Liver (tissue), 7 donors: ENCODE measurements at regions not wholly inside any gene's neighbourhood (a gene's known extent, or its start where the extent isn't known, plus 50 kb on each side); places are given as distances from the start of the nearest gene placed in this dataset.

Experiments used
- DNase-seq: peaks from one replicate; pipeline ENCODE4 v3.0.0-alpha.2; 2017; ENCODE audit warnings: low spot score
- H3K27ac ChIP-seq, 2 donors: one replicate each; pipeline ENCODE4 v1.7.0; 2013; ENCODE audit warnings: inconsistent platforms in 2 of 2, low read length in 2 of 2, control low read depth in 1 of 2, low read depth in 1 of 2, mild to moderate bottlenecking in 1 of 2
- H3K27me3 ChIP-seq, 4 donors: one replicate each; pipeline versions ENCODE4 v1.6.1 to v1.7.0; 2013; ENCODE audit warnings: low read length in 3 of 4, inconsistent platforms in 1 of 4, mild to moderate bottlenecking in 1 of 4, moderate library complexity in 1 of 4; ENCODE audit not compliant: control insufficient read depth in 4 of 4, insufficient read depth in 4 of 4
- H3K36me3 ChIP-seq, 4 donors: one replicate each; pipeline versions ENCODE4 v1.6.1 to v1.7.0; 2013; ENCODE audit warnings: low read length in 3 of 4, mild to moderate bottlenecking in 3 of 4, low read depth in 1 of 4, moderate library complexity in 1 of 4; ENCODE audit not compliant: control insufficient read depth in 4 of 4, insufficient read depth in 3 of 4
- H3K4me1 ChIP-seq, 4 donors: one replicate each; pipeline versions ENCODE4 v1.6.1 to v1.7.0; 2013; ENCODE audit warnings: low read length in 3 of 4, mild to moderate bottlenecking in 3 of 4, moderate library complexity in 1 of 4; ENCODE audit not compliant: control insufficient read depth in 4 of 4, insufficient read depth in 4 of 4
- H3K4me3 ChIP-seq, 3 donors: one replicate each; pipeline versions ENCODE4 v1.6.1 to v1.7.0; 2013; ENCODE audit warnings: low read length in 3 of 3, control low read depth in 1 of 3, low read depth in 1 of 3, mild to moderate bottlenecking in 1 of 3
- H3K9ac ChIP-seq, 2 donors: one replicate each; pipeline ENCODE4 v1.7.0; 2013; ENCODE audit warnings: low read length in 2 of 2, mild to moderate bottlenecking in 2 of 2, moderate library complexity in 2 of 2, control low read depth in 1 of 2, low read depth in 1 of 2
- H3K9me3 ChIP-seq, 4 donors: one replicate each; pipeline versions ENCODE4 v1.6.1 to v1.7.0; 2013; ENCODE audit warnings: low read length in 3 of 4; ENCODE audit not compliant: control insufficient read depth in 4 of 4
- EGR1 ChIP-seq, 2 donors: IDR thresholded peaks; 2 replicates each; pipeline ENCODE4 v1.6.1; 2016 to 2018; ENCODE audit warnings: antibody characterized with exemption in 2 of 2, low read depth in 2 of 2
- FOXA1 ChIP-seq: IDR thresholded peaks from 2 replicates; pipeline ENCODE4 v1.6.1; 2016; ENCODE audit warnings: antibody characterized with exemption
- FOXA2 ChIP-seq: IDR thresholded peaks from 2 replicates; pipeline ENCODE4 v1.6.1; 2016; ENCODE audit warnings: antibody characterized with exemption
- GABPA ChIP-seq, 2 donors: IDR thresholded peaks in 1 of 2; conservative IDR thresholded peaks in 1 of 2; 2 replicates each; pipeline ENCODE4 v1.6.1; 2016; ENCODE audit warnings: antibody characterized with exemption in 2 of 2, mild to moderate bottlenecking in 1 of 2, moderate library complexity in 1 of 2
- HNF4A ChIP-seq, 2 donors: conservative IDR thresholded peaks; 2 replicates each; pipeline ENCODE4 v1.6.1; 2016; ENCODE audit warnings: antibody characterized with exemption in 2 of 2, mild to moderate bottlenecking in 2 of 2
- JUND ChIP-seq, 2 donors: IDR thresholded peaks; 2 replicates each; pipeline ENCODE4 v1.6.1; 2016; ENCODE audit warnings: antibody characterized with exemption in 2 of 2
- MAX ChIP-seq: IDR thresholded peaks from 2 replicates; pipeline ENCODE4 v1.6.1; 2016; ENCODE audit warnings: antibody characterized with exemption
- NR2F2 ChIP-seq: IDR thresholded peaks from 2 replicates; pipeline ENCODE4 v1.6.1; 2016; ENCODE audit warnings: antibody characterized with exemption
- RAD21 ChIP-seq, 2 donors: IDR thresholded peaks; 2 replicates each; pipeline ENCODE4 v1.6.1; 2016; ENCODE audit warnings: antibody characterized with exemption in 2 of 2, mild to moderate bottlenecking in 2 of 2
- REST ChIP-seq: IDR thresholded peaks from 2 replicates; pipeline ENCODE4 v1.6.1; 2016; ENCODE audit warnings: antibody characterized with exemption, mild to moderate bottlenecking
- RXRA ChIP-seq, 2 donors: IDR thresholded peaks; 2 replicates each; pipeline ENCODE4 v1.6.1; 2017 to 2018; ENCODE audit warnings: antibody characterized with exemption in 2 of 2, mild to moderate bottlenecking in 1 of 2
- SP1 ChIP-seq: IDR thresholded peaks from 2 replicates; pipeline ENCODE4 v1.6.1; 2018; ENCODE audit warnings: antibody characterized with exemption, mild to moderate bottlenecking
- TAF1 ChIP-seq: conservative IDR thresholded peaks from 2 replicates; pipeline ENCODE4 v1.6.1; 2016; ENCODE audit warnings: antibody characterized with exemption, mild to moderate bottlenecking
- TF ChIP-seq, protein P1 (sequence below): IDR thresholded peaks from 2 replicates; pipeline ENCODE4 v1.6.1; 2016; ENCODE audit warnings: antibody characterized with exemption
- TF ChIP-seq, protein P2 (sequence below): IDR thresholded peaks from 2 replicates; pipeline ENCODE4 v1.6.1; 2016; ENCODE audit warnings: antibody characterized with exemption
- TF ChIP-seq, protein P3 (sequence below): fragments of 150-350 bp; IDR thresholded peaks from 2 replicates; pipeline ENCODE4 v1.5.1; 2017; ENCODE audit warnings: improper control_type of control experiment, low read depth, low read length; ENCODE audit not compliant: missing input control
- donor health status: healthy.
- donor health status: healthy.
- donor health status: healthy.
- donor health status: healthy.

DNA sequence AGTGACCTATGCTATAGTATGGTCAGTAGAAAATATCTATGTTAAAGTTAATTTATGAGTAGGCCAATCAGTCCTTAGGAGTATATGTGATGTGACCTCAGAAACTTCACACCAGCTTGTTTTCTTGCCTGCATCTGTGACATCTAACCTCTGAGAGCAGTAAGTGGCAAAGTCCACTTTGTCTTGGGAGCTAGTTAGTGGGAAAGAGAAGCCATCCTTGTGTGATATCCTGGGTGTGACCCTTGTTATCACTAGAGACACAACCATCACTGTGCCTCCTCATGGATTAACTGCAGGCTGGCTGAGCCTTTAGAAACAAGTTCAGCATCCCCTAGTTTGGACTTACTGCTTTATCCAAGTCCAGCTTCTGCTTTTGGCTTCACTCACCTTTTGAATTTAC, 170.6 kb upstream of the STXBP6 start:
- TF ChIP-seq FOXA1: no peak
- no peak for TF ChIP-seq NR2F2
- no peak for TF ChIP-seq TAF1
- TF ChIP-seq REST: no peak
- no peak for TF ChIP-seq SP1
- TF ChIP-seq, protein P1, sequence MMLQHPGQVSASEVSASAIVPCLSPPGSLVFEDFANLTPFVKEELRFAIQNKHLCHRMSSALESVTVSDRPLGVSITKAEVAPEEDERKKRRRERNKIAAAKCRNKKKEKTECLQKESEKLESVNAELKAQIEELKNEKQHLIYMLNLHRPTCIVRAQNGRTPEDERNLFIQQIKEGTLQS: no peak
- no peak for TF ChIP-seq RXRA (IDR thresholded peaks at IDR 0.05)
- no peak for TF ChIP-seq EGR1 (IDR thresholded peaks at IDR 0.05; ENCODE audit: low read depth in 2 of 2)
- no peak for TF ChIP-seq JUND (IDR thresholded peaks at IDR 0.05)
- TF ChIP-seq, protein P2, sequence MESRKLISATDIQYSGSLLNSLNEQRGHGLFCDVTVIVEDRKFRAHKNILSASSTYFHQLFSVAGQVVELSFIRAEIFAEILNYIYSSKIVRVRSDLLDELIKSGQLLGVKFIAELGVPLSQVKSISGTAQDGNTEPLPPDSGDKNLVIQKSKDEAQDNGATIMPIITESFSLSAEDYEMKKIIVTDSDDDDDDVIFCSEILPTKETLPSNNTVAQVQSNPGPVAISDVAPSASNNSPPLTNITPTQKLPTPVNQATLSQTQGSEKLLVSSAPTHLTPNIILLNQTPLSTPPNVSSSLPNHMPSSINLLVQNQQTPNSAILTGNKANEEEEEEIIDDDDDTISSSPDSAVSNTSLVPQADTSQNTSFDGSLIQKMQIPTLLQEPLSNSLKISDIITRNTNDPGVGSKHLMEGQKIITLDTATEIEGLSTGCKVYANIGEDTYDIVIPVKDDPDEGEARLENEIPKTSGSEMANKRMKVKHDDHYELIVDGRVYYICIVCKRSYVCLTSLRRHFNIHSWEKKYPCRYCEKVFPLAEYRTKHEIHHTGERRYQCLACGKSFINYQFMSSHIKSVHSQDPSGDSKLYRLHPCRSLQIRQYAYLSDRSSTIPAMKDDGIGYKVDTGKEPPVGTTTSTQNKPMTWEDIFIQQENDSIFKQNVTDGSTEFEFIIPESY: no peak
- TF ChIP-seq FOXA2: no peak
- no peak for TF ChIP-seq HNF4A (conservative IDR thresholded peaks at IDR 0.05)
- TF ChIP-seq RAD21 (IDR thresholded peaks at IDR 0.05): no peak
- TF ChIP-seq, protein P3, sequence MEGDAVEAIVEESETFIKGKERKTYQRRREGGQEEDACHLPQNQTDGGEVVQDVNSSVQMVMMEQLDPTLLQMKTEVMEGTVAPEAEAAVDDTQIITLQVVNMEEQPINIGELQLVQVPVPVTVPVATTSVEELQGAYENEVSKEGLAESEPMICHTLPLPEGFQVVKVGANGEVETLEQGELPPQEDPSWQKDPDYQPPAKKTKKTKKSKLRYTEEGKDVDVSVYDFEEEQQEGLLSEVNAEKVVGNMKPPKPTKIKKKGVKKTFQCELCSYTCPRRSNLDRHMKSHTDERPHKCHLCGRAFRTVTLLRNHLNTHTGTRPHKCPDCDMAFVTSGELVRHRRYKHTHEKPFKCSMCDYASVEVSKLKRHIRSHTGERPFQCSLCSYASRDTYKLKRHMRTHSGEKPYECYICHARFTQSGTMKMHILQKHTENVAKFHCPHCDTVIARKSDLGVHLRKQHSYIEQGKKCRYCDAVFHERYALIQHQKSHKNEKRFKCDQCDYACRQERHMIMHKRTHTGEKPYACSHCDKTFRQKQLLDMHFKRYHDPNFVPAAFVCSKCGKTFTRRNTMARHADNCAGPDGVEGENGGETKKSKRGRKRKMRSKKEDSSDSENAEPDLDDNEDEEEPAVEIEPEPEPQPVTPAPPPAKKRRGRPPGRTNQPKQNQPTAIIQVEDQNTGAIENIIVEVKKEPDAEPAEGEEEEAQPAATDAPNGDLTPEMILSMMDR: no peak
- no peak for TF ChIP-seq GABPA (IDR thresholded peaks at IDR 0.05 in 1 of 2, conservative IDR thresholded peaks at IDR 0.05 in 1 of 2)
- H3K4me3 ChIP-seq: no peak overlapping the region

GRCh38 chr14:25215607-25216006, 165.7 kb upstream of the STXBP6 start:
- no peaks in the 10 kb centered on the region for H3K27me3 ChIP-seq
- TF ChIP-seq RAD21 (IDR thresholded peaks at IDR 0.05): no peak
- TF ChIP-seq FOXA1: no peak
- TF ChIP-seq JUND (IDR thresholded peaks at IDR 0.05): no peak
- no peak for TF ChIP-seq FOXA2
- TF ChIP-seq NR2F2: no peak
- TF ChIP-seq HNF4A (conservative IDR thresholded peaks at IDR 0.05): no peak
- TF ChIP-seq MAX: no peak
- no peak for TF ChIP-seq REST
- H3K4me1 ChIP-seq: no peaks in the 10 kb centered on the region
- H3K9me3 ChIP-seq: no peaks in the 10 kb centered on the region
- H3K36me3 ChIP-seq: no peaks in the 10 kb centered on the region
- no peak overlapping the region for H3K4me3 ChIP-seq
- no peak overlapping the region for H3K27ac ChIP-seq
- DNase-seq: no peak
- H3K9ac ChIP-seq: no peak overlapping the region

More for the DNA sequence above, 170.6 kb upstream of the STXBP6 start:
- Histone ChIP-seq H3K36me3 (no peaks in the 10 kb centered on the region), H3K27ac (no peak overlapping the region), H3K9me3 (no peaks in the 10 kb centered on the region), H3K27me3 (no peaks in the 10 kb centered on the region), H3K9ac (no peak overlapping the region), H3K4me1 (no peaks in the 10 kb centered on the region)
- no peak for DNase-seq
